ENCODE measurements at regions not wholly inside any gene's neighbourhood (a gene's known extent, or its start where the extent isn't known, plus 50 kb on each side); places are given as distances from the start of the nearest gene placed in this dataset.
A peak's percentile ranks its signal among the peaks of the same experiment; 100 is the strongest.

DNA sequence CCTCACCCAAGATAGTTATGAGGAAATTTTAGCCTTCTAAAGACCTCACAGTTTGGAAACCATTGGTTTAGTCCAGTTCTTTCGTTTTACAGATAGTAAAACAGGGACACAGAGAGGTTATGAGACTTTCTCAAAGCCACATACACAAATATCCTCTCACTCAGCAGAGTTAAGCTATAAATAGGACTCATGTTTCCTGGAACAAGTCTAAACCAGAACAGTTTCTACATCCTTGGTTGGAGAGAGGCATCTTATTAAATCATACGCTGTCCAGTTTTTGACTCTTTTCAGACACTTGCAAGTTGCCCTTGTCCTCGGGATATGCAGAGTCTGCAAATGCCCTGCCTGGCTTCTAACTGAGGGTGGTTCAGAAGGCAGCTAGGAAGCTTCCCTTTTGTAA lies 462.1 kb upstream of the DEPDC1 start:
- Mint-ChIP-seq H3K27ac (no peak overlapping the region), H3K27me3 (ENCODE audit: low read depth) (peaks cover 4% of the 10 kb centered on the region), H3K36me3 (ENCODE audit: low read depth) (no peaks in the 10 kb centered on the region), H3K9me3 (no peaks in the 10 kb centered on the region), H3K4me3 (no peak overlapping the region), H3K4me1 (no peaks in the 10 kb centered on the region)
- TF ChIP-seq, protein P1, sequence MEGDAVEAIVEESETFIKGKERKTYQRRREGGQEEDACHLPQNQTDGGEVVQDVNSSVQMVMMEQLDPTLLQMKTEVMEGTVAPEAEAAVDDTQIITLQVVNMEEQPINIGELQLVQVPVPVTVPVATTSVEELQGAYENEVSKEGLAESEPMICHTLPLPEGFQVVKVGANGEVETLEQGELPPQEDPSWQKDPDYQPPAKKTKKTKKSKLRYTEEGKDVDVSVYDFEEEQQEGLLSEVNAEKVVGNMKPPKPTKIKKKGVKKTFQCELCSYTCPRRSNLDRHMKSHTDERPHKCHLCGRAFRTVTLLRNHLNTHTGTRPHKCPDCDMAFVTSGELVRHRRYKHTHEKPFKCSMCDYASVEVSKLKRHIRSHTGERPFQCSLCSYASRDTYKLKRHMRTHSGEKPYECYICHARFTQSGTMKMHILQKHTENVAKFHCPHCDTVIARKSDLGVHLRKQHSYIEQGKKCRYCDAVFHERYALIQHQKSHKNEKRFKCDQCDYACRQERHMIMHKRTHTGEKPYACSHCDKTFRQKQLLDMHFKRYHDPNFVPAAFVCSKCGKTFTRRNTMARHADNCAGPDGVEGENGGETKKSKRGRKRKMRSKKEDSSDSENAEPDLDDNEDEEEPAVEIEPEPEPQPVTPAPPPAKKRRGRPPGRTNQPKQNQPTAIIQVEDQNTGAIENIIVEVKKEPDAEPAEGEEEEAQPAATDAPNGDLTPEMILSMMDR (IDR thresholded peaks at IDR 0.05; ENCODE audit: unreplicated experiment in 3 of 3): no peak

DNA sequence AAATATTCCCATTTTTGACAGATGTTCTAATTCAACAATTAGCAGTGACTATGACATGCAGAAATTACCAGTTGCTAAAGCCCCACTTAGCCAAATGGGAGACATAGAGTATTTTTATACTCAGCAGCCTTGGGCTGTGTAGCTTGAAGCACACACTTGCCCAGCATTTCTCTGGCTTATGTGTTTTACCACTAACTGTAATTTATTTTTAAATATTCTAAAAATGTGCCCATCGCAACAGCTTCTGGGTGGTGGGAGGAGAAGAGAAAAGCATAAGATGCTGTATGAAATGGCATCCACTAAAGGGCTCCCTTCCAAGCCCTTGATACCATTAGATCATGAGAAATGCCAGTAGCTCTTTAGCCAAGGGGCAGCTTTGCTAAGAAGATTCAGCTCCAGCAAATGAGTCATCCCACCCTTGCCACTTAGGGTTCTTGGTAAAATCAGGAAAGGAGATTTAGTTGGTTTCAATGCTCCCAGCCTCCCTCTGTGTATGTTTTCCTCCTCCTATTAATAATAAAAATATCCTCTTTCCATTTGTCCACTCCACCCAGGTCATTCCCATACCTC lies 462.7 kb upstream of the DEPDC1 start:
- no peaks in the 10 kb centered on the region for H3K4me1 Mint-ChIP-seq
- no peaks in the 10 kb centered on the region for H3K9me3 Mint-ChIP-seq
- H3K4me3 Mint-ChIP-seq: no peak overlapping the region
- peaks cover 4% of the 10 kb centered on the region for H3K27me3 Mint-ChIP-seq (ENCODE audit: low read depth)
- TF ChIP-seq, protein P1 (IDR thresholded peaks at IDR 0.05; ENCODE audit: unreplicated experiment in 3 of 3): no peak
- no peak overlapping the region for H3K27ac Mint-ChIP-seq
- no peaks in the 10 kb centered on the region for H3K36me3 Mint-ChIP-seq (ENCODE audit: low read depth)

- Mint-ChIP-seq H3K4me1 (no peaks in the 10 kb centered on the region), H3K9me3 (no peaks in the 10 kb centered on the region), H3K27ac (no peak overlapping the region), H3K4me3 (no peak overlapping the region), H3K36me3 (ENCODE audit: low read depth) (no peaks in the 10 kb centered on the region), H3K27me3 (ENCODE audit: low read depth) (peaks cover 4% of the 10 kb centered on the region)
- TF ChIP-seq, protein P1 (IDR thresholded peaks at IDR 0.05; ENCODE audit: unreplicated experiment in 3 of 3): no peak
These were observed 464.3 kb upstream of the DEPDC1 start for GRCh38 chr1:68961143-68961542.

GRCh38 chr1:68963353-68963752 lies 466.5 kb upstream of the DEPDC1 start:
- TF ChIP-seq, protein P1 (IDR thresholded peaks at IDR 0.05; ENCODE audit: unreplicated experiment in 3 of 3): no peak
- H3K27ac Mint-ChIP-seq: no peak overlapping the region
- H3K36me3 Mint-ChIP-seq (ENCODE audit: low read depth): no peaks in the 10 kb centered on the region

GRCh38 chr1:68969441-68969840 lies 472.6 kb upstream of the DEPDC1 start:
- H3K27ac Mint-ChIP-seq: peak overlapping the region in 2 of 3 experiments; percentile 26 to 73
- no peaks in the 10 kb centered on the region for H3K9me3 Mint-ChIP-seq
- peaks cover 4% of the 10 kb centered on the region for H3K27me3 Mint-ChIP-seq (ENCODE audit: low read depth)

More at GRCh38 chr1:68963353-68963752, 466.5 kb upstream of the DEPDC1 start:
- Mint-ChIP-seq H3K4me3 (no peak overlapping the region), H3K9me3 (no peaks in the 10 kb centered on the region), H3K27me3 (ENCODE audit: low read depth) (peaks cover 7% of the 10 kb centered on the region), H3K4me1 (no peaks in the 10 kb centered on the region)

GRCh38 chr1:68970571-68970970 lies 473.7 kb upstream of the DEPDC1 start:
- Mint-ChIP-seq H3K27ac (peak overlapping the region in 2 of 3 experiments; percentile 35 to 73), H3K27me3 (ENCODE audit: low read depth) (peaks cover 4% of the 10 kb centered on the region), H3K4me1 (peaks cover 13% of the 10 kb centered on the region), H3K36me3 (ENCODE audit: low read depth) (no peaks in the 10 kb centered on the region), H3K9me3 (no peaks in the 10 kb centered on the region), H3K4me3 (no peak overlapping the region)
- TF ChIP-seq, protein P1 (IDR thresholded peaks at IDR 0.05; ENCODE audit: unreplicated experiment in 3 of 3): no peak

More at GRCh38 chr1:68969441-68969840, 472.6 kb upstream of the DEPDC1 start:
- no peak overlapping the region for H3K4me3 Mint-ChIP-seq
- peaks cover 7% of the 10 kb centered on the region for H3K4me1 Mint-ChIP-seq
- TF ChIP-seq, protein P1 (IDR thresholded peaks at IDR 0.05; ENCODE audit: unreplicated experiment in 3 of 3): no peak
- H3K36me3 Mint-ChIP-seq (ENCODE audit: low read depth): no peaks in the 10 kb centered on the region

Data from nephron (organoid).